IPS DF 19.7 (cell line): ENCODE measurements at regions not wholly inside any gene's neighbourhood (a gene's known extent, or its start where the extent isn't known, plus 50 kb on each side); places are given as distances from the start of the nearest gene placed in this dataset.

Experiments
- DNase-seq: peaks from one replicate; pipeline ENCODE4 v3.0.0-alpha.2; 2013; ENCODE audit warnings: low read depth, low spot score

GRCh38 chr18:22670914-22671313, 253.2 kb upstream of the CTAGE1 start:
- no peak for DNase-seq

- DNase-seq = no peak
These were observed 255.6 kb upstream of the CTAGE1 start for GRCh38 chr18:22673182-22673862.

DNA sequence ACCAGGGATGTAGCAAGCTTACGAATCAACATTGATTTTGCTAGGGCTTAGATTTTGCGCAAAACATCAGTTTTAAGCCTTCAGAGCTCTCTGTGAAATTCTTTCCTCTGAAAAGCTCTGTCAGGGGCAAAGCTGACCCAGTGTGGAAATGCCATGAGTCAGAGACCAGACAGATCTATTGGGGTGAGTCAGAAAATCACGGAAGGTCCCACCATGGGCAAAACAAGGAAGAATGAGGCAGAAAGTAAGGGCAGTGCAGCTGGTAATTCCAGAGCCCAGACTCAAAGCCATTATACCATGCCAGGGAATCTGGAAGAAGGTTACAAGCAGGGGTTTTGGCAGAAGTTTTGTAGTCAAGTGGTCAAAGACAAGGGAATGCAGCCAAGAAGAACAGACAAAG, 256.6 kb upstream of the CTAGE1 start:
- no peak for DNase-seq

DNA sequence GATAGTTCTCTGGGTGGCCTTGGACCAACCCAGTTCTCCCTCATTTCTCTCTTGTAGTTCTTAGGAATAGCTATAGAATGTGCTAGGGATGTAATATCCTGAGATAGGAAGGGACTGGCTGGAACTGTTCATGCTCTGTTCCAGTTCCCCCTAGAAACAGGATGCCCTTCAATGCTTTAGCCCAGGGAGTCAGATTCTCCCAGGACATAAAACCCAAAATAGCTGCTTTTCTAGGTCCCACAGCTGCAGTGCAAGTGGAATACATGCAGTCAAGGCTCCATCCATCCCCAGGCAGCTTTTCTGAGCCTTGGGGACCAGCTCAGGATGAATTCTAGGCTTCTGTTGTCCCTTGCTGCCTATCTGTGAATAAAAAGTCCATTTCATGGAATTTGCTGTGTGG, 257.3 kb upstream of the CTAGE1 start:
- DNase-seq = no peak

DNA sequence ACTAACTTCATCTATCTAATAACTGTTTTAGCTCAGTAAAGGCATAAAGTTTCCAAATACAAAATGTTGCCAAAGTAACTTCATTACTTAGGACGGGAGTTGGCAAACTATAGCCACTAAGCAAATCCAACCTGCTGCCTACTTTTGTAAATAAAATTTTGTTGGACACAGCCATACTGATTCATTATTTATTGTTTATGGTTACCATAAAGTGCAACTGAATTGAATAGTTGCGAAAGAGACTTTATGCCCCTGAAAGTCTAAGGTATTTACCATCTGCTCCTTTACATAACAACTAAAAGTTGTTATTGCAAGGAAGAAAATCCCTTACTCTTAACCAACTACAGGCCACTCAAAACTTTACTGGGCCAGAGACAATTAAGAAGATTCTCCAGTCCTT, 256.7 kb upstream of the RBBP8 start:
- no peak for DNase-seq

- DNase-seq = no peak
These were observed 254.6 kb upstream of the RBBP8 start for GRCh38 chr18:22678486-22678885.

DNA sequence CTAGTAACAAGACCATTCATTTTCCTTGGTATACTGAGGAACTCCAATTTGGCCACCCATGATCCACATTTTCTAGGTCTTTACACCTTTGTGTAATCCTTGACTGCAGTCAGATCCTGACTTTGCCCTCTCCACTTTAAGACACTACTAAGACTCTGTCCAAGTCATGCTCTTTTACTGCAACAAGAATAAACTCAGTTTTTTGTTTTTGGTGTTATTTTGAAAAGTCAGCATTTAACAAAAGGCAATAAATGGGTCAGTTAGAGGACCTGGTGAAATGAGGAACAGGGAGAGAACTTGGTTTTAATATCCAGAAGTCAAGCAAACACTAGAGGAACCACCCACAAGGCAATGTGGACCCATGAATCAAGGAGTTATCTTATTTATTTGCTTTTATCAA, 252.2 kb upstream of the RBBP8 start:
- no peak for DNase-seq

DNA sequence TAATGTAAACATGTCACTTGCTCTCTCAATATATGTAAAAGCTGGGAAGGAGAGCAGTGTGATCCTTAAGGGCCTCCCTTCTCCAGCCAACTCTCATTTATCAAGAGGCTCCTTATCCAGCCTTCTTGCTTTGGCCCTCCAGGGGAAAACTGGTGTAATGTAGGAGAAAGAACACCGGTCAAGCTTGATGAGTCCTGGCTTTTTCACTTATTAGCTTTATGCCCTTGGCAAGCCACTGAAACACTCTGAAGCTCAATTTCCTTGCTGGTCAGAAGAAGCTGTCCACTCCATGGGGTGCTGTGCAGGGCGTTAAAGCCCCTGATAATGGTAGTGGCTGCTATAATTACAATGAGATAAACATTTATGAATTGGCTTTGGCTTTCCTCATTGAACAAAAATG, 251.2 kb upstream of the RBBP8 start:
- no peak for DNase-seq

- DNase-seq = no peak
These were observed 250.4 kb upstream of the RBBP8 start for GRCh38 chr18:22682720-22683119.

DNA sequence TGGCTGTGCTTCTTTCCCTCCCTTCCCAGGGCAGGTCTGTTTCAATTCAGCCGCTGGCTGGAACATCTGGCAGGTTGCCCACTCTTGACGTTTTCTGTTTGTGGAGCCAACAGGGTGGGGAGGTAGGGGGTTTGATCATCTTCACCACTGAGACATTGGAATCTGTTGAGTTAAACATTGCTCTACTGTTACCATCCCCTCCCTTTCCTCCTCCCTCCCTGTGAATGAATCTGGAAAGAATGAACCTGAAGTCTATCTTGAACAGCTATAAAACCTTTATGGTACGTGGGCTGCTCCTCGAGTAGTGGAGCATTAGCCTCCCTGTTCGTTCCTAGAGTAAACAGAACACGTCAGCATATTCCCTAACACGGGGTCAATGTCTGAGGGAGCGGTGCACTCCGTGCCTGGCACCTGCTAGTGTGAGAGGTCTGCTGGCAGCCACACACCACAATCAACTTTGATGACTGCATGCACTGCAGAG, 249.9 kb upstream of the RBBP8 start:
- DNase-seq = no peak

DNA sequence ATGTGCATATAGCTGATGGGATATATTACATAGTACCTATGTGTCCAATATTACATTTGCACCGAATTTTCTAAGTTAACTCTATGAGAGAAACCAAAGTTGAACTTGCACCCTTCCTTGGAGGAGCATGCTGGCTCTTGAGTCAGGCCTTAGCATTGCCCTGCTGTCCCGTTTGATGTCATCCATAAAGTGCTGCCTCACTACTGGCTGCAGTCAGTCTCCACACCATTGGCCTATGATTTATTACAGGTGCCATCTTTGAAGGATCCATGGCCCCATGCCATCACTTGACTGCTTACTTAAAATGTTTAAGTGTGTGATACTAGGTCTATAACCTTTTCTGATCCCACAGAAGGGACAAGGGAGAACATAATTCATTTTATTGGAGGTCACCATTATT, 249.3 kb upstream of the RBBP8 start:
- DNase-seq = no peak

DNA sequence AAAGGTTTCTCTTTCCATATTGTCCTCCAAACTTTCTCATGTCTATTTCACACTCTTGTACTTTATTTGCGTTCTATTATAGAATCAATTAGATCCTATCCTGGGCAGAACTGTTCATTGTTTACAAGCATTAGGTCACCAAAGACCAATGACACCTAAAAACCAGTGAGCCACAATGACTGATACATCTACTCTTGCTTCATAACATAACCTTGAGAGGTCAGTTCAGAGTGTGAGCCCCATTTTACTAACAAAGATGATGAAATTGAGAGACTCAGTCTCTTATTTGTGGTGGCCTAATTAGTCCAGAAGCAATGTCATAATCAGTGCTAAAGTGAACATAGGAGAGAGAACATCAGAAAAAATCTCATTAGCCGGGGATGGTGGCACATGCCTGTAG, 248.9 kb upstream of the RBBP8 start:
- no peak for DNase-seq

- no peak for DNase-seq
These were observed 247.3 kb upstream of the RBBP8 start for GRCh38 chr18:22685788-22686187.

DNA sequence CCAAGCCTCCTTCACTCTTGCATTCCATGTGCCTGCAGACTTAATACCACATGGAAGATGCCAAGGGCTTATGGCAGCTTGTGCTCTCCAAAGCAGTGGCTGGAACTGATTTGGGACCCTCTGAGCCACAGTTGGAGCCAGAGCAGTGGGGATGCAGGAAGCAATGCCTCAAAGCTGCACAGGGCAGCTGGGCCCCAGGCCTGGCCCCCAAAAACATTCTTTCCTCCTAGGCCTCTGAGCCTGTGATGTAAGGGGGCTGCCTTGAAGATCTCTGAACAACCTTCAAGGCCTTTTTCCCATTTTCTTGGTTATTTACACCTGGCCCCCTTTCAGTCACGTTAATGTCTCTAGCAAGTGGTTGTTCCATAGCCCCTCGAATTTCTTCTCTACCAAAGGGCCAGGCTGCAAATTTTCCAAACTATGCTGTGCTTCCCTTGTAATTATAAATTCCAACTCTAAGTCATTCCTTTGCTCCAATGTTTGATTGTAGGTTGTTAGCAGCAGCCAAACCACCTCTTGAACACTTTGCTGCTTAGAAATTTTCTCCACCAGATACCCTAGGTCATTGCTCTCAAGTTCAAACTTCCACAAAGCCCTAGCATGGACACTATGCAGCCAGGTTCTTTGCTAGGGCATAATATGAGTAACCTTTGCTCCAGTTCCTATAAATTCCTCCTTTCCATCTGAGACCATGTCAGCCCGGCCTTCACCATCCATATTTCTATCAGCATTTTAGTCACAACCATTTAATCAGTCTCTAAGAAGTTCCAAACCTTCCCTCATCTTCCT, 245.0 kb upstream of the RBBP8 start:
- DNase-seq = no peak

DNA sequence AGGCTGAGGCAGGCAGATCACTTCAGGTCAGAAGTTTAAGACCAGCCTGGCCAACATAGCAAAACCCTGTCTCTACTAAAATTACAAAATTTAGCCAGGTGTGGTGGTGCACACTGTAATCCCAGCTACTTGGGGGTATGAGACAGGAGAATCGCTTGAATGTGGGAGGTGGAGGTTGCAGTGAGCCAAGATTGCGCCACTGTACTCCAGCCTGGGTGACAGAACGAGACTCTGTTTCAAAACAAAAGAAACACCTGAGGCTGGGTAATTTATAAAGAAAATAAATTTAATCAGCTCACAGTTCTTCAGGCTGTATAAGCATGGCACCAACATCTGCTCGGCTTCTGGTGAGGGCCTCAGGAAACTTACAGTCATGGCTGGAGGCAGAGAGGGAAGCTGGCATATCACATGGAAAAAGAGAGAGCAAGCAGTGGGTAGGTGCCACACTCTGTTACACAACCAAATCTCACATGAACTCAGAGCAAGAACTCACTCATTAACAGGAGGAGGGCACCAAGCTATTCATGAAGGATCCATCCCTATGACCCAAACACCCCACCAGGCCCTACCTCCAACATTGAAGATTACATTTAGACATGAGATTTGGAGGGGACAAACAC, 244.1 kb upstream of the RBBP8 start:
- DNase-seq = no peak

- no peak for DNase-seq
These were observed 243.4 kb upstream of the RBBP8 start for GRCh38 chr18:22689712-22690111.

DNA sequence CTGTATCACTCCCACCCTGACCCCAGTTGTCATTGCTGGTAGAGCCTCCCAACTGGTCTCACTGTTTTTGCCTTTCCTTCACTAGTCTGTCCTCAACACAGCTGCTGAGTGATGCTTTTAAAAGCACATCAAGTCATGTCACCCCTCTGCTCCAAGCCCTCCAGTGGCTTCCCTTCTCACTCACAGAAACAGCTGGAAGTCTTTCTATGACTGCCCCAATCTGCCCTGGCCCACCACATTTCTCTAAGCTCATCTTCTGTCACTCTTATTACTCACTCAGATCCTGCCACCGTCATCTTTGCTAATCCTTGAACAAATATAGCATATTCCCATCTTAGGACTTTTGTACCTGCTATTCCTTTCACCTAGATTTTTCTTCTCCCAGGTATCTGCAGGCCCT, 242.6 kb upstream of the RBBP8 start:
- no peak for DNase-seq

DNA sequence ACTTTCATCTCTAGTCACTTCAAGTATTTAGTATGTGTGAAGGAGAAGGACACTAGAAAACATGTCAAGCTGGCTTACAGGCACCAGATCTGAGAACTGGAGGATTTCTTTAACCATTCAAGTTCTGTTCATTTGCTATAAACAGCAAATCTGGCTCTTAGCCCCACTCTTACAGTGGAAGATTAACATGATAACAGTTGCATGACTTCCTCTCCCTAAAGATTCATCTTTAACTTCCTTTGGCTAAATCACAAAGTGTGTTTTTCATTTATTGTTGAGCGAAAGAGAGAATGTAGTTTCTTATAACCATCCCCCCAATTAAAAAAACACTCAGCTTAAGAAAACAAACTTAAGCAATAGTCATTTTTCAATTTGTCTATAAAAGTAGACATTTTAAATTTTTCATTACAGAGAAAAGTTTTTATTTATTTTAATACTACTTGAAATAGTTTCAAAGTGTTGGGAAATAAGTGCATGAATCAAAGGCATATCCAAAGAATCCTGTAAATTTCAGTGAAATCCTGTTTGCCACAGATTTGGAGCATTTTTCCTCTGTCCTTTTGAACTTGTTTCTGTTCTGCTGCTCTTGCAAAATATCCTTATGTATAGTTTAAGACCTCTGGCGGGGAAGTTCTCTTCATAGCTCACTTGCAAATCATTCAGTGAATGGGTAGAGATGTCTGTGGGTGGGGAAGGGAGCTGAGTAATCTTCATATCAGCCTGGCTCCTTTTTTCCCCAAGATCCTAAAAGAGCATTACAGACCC, 241.0 kb upstream of the RBBP8 start:
- DNase-seq = no peak

- DNase-seq = peak; percentile 9
These were observed 238.2 kb upstream of the RBBP8 start for GRCh38 chr18:22694954-22695353.

DNA sequence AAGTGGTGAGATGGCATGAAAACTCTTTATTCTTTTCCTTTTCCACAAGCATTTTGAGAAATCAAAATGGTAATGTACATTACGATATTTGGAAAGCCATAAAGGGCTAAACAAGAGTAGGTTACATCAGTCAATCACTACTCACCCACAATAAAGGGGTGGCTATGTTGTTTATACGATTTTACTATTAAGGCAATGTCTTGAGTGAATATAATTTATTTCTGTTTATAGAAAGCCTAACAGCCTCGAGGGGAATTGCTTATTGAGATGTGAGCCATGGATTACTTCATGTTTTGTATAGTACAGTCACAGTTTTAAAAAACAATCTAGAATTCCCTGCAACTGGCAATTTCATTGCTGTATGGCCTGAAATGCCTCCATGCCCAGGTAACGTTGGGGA, 237.5 kb upstream of the RBBP8 start:
- no peak for DNase-seq

DNA sequence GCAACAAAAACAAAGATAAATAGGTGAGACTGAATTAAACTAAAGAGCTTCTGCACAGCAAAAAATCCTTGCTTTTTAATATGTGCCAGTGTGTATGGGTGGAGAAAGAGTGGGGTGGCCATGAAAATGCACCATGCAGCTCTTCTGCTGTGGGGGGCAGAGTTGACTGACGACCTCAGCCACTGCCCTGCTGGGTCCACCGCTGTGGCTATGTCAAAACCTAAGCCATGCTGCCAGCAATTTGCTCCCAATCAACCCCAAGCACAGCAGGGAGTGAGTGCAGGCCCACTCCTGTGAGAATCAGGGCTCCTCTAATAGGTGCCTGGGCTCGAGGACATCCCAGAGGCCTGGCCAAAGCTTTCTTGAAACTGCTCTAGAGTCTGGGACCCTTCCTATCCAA, 235.6 kb upstream of the RBBP8 start:
- DNase-seq = no peak

DNA sequence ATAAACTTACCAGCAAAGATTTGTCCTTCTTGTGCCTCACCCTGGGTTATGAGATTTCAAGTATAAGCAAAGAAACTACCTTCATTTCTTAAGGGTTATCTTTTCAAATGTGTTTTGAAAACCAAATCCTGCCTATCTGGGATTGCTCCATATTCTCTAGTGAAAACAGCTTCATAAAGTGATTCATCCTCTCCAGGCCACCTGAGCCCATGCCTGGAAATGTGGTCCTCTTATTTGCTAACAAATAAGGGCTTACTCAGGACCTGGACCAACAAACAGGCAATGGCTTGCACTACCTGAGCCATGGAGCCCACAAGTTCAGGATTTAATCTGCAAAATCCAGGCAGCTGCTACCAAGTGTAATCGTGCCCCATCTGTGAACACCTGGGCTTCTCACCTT, 234.4 kb upstream of the RBBP8 start:
- DNase-seq = no peak
